Kidney glomerular epithelial cell (primary cell): ENCODE measurements at regions not wholly inside any gene's neighbourhood (a gene's known extent, or its start where the extent isn't known, plus 50 kb on each side); places are given as distances from the start of the nearest gene placed in this dataset.
A peak's percentile ranks its signal among the peaks of the same experiment; 100 is the strongest.

Experiments
- DNase-seq: peaks from one replicate; lab custom pipeline; 2025; lab: John Stamatoyannopoulos, UW

DNA sequence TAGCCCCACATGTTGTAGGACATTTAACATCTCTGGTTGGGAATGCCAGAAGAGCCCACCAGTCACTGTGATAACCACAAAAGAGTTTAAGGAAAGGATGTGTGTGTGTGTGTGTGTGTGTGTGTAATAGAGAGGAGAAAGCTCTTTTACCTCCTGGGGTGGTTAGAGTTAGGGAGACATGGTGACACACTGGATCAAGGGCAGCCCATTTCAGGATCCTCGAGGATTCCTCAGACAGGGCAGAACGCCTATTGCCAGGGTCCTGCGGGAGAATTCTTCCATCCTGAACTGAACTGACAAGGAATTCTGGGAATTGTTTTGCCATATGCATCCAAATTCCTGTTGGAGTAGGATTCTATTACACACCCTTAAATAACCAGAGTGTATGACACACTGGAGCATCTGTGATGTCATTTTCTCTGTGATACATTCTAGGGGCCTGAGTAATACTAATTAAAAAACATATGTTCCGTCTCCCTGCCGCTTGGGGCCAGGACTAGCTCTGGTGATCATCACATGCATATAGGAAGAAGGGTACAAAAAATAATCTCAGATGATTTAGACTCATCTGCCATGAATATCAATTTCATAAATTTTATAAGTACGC lies 156.4 kb upstream of the MMADHC start:
- DNase-seq = peak; percentile 24

DNA sequence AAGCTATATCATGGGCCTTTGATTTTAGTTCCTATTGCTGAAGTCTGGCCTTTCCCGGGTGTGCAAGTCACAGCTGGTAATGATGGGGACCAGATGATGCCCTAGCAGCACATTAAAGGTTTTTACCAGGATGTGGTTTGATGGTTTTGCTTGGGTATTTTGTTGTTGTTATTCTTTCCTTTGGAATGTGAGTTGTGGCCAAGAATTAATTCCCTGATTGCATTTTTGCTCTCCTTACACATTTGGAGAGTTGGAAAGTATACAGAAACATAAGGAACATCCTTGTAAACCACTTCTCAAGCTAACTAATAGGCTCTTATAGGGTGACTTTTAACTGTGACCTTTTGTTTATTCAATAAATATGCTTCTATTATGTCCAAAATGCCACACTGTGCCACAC lies 154.1 kb upstream of the MMADHC start:
- peak; percentile 79 for DNase-seq

DNA sequence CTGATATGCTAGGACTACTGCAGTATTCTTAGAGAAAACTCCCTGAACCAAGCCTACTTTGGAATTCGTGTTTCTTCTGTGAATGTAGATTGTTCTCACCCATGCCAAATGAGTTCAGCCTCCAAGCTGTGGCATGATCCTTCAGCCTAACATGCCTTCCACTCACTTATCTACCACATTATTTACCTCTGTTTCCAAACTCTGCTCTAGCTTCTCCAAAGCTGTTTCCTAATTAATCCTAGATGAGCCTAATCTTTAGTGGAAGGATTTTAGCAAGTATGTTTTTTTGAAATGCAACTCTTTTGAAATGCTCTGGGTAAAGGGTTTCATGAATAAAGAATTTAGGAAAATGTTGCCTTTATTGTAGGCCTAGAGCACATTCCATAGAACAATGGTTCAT lies 152.9 kb upstream of the MMADHC start:
- no peak for DNase-seq

DNA sequence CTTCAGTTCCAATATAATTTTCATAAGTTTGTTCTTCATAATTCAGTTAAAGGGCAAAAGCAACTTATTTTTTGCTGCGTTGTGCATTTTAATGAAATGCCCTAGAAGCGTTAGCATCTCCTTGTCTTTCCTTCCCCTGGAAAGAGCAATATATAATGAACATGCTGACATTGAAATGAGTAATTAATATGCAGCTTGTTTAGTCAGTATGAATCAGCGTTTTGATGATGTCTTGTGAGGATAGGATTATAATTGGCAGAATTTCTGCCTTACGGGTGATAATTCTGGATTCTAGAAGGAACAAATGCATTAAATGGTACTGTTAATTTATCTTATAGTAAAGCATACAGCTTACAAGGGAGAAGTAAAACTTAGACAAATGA lies 152.3 kb upstream of the MMADHC start:
- no peak for DNase-seq

DNA sequence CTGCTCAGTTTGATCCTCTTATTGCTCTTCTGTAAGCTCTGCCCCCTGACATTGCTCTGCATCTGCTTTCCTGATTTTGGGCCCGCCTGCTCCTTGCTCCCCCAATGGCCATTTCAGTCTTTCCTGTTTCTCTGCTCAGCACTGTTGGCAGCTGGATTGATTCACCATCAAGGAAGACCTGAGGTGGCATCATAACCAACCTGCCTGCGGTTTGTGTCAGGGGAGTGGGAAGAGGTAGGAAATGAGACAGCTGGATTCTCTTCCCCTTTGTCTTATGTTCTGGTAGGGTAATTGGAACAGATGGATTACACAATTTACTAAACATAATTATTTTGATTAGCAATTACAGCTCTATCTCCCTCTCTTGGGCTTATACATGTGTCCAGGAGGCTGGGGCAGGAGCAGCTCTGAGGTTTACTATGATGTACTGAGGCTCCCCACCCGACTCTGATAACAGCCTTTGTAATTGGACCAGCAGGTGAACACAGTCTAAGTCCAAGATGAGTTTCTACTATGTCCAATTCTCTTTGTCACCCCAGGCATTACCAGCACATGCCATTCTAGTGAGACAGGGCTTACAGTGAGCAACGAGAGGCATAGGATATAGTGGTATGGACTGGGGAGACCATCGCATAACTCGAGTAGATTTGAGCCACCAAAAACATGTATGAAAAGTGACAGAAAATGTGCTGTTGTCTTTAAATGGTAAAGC lies 151.8 kb upstream of the MMADHC start:
- no peak for DNase-seq

DNA sequence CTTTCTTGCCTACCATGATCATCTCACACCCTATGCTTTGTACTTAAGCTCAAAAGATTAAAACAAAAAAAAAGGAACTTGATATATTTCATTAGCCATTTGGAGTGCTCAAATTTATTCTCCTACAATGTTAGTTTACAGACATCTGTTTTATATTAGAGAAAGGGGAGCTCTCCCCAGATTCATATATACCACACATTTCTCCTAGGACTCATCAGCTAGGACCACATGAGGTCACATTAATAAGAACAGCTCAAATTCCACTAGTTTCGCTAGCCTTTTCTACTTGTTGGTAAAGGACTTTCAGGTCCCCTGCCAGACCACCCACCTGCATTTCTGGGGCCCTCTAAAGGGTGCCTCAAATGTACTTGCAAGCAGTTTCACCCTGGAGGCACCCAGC lies 151.2 kb upstream of the MMADHC start:
- DNase-seq = no peak

DNA sequence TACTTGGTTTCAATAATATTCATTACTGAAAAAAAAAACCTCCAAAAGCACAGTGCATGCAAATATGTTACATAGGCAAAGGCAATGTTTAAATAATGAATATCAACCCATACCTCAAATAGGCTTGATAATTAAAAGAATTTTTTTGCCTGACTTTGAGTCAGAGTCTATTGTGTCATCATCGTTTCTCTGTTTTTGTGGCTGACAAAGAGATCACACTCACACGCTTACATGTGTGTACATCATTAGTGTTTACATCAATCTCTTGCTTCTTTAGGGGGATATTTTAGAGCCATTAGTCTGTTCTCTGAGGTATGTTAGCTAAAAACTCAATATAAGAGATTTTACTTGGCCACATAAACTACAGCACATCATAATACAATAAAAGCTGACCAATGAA lies 150.3 kb upstream of the MMADHC start:
- no peak for DNase-seq

DNA sequence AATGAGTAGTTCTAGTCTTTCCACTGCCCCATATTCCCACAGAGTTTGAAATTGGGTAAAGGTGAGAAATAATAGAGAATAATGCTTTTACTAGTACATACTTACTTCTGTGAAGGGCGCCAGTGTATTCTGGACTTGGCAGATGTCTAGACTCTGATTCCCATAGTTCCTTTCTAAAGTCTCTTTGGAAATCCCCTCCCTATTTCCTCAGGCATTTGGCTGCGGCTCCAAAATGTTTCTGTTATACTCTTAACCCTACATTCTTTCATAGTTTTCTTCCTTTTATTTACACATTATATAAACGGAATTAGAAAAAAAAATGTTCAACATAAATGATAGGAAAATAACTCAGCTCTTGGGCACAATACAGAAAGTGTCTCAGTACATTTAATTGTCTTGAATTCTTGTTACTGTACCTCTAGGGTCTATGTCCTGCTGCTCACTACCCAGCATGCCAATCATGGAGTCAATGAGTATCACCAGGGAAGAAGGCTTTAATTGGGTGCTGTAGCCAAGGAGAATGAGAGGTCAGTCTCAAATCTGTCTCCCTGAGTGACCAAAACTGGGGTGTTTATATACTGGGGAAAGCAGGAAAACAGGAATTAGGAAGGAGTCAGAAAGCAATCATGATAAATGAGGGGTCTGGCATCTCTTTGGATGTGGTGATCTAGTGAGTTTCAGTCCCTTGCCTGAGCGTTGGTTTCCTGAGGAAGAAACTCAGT lies 147.8 kb upstream of the MMADHC start:
- DNase-seq = no peak

DNA sequence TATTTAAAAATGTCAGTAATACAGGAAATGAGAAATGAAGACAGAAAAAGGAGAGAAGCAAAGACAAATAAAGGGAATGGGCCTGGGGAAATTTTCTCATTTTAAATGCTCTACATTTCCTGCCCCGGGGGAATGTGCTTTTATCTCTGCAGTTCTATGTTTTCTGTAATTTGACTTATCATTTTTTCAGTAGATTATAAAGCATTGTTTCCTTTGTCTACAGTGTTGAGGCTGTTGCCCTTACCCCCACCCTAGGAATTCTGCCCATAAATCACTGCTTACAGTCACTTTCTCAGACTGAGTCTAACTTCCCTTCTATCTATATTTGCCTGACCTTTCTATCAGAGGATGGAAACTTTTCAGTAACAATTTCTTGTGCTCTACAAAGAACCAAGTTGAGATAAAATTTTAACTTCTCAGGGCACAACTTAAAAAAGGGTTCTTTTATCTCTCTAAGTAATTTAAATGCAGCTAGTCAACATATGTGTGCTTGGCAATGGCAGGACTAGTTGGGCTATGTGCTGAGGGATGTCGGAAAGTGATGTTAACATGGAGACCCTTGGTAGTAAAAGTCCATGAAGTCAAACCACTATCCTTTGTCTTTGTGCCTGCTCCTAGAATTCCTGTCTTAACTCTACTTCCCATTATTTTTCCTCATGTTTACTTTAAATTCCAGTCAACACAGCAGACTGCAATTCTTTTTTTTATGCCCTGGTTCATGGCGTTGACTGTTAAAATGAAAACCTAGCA lies 146.5 kb upstream of the MMADHC start:
- DNase-seq = peak; percentile 75

DNA sequence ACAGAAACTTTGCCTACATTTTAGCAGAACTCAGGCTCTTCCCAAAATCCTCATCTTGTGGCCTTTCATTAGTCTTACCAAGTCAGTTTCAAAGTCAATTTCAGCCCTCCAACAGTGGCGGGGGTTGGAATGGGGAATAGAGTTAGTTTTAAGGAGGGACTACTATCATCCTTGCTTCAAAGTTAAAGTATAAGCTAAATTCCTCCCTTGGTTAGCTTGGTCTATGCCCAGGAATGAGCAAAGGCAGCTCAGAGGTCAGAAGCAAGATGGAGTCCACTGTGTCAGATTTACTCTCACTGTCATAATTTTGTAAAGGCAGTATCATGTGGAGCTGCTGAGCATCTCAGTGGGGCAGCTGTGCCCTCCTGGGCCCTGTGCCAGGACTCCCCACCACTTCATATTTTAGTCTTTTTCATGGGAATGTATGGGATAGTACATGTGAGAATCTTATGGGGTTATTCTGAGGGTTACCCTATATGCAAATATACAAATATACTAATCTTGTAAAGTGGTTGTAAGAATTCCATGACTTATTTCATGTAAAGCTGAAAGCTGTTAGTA lies 145.2 kb upstream of the MMADHC start:
- no peak for DNase-seq

DNA sequence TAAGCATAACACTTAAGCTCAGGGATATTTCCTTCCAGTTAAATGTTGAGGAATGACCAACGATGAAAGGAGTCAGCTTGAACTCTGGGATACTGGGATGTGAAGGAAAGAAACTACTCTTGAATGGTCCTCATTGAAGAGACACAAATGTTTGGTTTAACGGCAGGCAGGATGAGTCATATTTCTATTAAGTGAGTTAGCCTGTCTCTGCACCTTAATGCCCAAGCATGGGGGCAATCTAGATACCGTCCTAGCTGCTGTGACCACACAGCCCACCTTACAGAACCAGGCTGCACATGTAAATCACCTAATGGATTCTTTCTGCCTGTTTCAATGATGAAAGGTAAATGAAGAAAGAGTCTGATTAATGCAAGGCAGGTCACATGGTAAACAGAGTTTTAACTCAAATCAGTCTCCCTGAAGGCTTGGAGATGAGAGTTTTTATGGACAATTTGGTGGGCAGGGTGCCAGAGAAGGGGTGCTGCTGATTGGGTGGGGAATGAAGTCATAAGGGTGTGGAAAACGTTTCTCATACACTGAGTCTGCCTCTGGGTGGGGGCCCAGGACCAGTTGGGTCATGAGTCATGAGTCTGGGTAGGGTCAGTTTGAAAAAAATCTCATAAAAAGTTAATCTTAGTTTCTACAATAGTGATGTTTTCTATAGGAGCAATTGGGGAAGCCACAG lies 144.6 kb upstream of the MMADHC start:
- peak; percentile 38 for DNase-seq

DNA sequence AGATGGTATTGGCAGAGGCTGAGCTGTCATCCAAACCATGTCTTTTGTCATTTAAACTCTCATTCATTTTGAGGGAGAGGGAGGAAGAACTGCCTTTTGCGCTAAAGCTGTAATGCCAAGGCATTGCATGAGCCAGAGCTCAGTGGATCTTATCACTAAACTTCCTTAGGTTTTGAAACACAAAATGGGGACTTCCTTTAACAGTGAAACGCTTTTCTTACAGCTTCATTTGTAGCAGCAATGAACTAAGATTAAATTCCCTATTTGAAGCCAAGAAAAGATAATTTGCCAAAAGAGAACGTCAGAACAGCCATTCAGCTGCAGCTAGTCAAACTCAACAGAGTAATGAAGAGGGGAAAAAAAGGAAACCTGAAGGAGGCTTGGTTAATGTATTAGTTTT lies 143.5 kb upstream of the MMADHC start:
- DNase-seq = no peak

DNA sequence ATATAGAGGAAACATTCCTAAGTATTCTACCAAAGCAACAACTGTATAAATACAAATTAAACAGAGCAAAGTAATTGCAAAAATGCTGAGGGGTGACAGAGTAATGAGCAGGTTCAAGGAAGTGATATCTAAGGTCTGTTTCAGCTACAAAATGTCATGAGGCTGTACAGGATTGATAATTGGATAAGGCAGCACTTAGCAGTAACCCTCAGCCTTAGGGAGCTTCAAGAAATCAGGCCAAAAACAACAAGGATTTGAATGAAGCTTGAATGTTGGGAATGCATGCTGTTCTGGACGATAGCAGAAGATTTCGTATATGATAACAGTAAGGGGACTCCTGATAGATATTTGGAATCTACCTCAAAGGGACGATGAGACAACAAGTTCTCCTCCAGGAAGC lies 142.0 kb upstream of the MMADHC start:
- no peak for DNase-seq

DNA sequence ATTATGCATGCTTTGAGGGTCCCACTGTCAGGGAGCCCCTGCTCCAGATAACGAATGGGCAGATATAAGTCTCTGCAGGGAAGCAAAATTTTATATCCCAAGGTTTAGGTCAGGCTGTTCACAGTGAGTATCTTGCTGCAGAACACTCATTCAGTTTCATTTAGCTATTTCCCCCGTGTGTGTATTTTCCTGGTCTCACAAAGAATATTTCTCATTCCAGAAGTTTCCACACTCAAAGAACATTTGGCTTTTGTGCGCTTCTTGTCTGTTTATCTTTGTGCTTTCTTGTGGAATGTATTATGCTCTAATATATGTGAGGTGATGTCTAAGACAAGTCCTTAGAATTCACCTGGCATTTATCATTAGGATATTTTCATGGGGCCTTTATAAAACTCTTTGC lies 140.4 kb upstream of the MMADHC start:
- DNase-seq = no peak

DNA sequence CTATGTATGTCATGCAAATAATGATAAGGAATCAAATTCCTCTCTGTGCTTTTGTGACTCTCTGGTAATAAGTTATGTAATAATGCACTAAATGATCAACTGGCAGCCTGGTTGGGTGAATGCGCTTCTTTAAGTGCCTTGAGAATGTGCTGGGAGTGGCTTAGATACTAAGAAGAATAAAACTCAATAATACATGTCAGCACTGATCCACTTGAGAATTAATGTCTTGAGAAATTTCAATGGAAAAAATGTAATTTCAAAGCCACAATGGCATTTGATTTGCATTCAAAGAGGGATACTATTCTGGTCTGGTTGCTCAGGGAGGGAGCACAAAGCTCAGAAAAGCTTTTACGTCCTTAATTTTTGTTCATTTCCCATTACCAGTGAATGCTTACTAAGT lies 137.7 kb upstream of the MMADHC start:
- no peak for DNase-seq

DNA sequence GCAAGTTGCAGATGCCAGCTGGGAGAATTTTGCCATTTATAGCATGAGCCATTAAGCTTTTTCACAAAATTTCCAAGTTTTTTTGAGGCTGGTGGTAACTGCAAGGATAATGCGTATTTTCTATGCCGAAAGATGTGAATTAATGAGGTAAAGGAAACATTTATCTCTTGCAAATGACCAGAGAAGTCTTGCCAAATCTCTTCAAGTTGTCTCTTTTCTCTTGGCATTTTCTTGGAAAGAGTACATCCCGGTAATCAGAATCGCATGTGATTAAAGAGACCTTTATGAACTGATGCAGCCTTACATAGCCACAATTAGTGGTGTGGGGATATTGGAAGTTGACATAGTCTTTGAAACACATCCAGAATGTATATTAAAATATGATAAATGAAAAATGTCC lies 136.5 kb upstream of the MMADHC start:
- no peak for DNase-seq

DNA sequence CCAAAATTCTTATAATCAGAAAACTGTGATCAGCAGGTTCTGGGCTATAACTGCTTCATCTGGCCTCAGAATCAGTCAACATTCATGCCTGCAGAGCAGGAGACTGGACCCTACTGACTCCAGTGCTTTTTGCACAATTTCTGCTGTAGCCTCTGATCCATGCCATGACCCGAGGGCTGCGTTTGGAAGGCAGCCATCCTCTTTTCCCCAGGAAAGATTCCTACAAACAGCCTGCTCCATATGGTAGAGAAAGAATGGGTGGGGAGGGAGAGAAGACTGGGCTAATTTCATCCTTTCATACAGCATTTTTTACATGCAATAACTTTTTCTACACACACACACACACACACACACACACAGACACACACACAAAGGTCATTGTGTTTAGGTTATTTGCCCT lies 133.0 kb upstream of the MMADHC start:
- no peak for DNase-seq

DNA sequence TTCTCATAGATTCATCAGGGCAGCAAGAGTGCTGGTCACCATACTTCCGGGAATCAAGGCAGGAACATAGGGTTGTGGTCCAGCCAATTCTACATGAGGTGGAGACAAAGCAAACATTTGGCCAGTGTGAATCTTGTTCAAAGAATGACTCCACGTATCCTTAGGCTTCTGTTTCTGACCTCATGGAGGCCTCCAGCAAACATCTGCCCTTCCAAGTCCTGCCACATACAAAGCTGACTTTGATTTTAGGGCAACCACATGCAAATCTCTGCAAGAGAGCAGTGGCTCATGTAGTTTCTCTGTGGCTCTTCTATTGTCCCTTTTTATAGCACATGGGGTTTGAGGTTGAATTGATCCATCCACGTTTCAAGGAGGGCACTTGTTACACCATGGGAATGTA lies 132.1 kb upstream of the MMADHC start:
- DNase-seq = no peak

DNA sequence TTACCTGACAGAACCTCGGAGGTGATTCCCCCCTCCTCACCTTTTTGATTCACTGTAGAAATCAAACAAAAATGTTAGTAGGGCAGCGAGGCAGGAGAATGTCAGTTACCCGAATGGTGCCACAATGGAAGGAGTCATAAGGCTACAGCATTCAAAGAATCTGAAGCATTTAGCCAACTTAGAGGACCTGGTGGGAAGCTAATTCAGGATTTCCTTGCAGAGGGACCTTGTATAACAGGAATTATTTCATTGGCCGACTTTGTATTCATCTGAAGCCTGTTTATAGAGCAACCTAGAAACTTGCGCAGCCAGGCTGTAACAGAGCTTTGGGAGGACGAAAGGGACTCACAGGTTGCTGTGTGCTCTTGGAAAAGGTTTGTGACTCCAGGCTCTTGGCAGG lies 129.1 kb upstream of the MMADHC start:
- DNase-seq = no peak

DNA sequence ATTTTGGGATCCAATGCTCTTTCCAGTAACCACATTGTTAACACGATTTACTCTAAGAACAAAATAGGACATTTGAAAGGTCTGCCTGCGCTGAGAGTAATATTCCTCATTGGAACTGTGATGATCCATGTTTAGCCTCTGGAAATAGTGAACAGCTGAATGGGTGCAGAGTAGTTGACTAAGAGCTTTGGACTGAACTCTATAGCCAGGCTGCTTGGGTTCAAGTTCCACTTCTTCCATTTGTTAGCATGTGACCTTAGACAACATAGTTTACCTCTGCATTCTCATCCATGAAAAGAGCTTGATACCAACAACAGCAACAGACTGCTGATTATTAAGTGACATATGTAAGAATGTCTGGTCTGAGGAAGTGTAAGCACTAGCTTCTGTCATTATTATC lies 128.3 kb upstream of the MMADHC start:
- DNase-seq = no peak

DNA sequence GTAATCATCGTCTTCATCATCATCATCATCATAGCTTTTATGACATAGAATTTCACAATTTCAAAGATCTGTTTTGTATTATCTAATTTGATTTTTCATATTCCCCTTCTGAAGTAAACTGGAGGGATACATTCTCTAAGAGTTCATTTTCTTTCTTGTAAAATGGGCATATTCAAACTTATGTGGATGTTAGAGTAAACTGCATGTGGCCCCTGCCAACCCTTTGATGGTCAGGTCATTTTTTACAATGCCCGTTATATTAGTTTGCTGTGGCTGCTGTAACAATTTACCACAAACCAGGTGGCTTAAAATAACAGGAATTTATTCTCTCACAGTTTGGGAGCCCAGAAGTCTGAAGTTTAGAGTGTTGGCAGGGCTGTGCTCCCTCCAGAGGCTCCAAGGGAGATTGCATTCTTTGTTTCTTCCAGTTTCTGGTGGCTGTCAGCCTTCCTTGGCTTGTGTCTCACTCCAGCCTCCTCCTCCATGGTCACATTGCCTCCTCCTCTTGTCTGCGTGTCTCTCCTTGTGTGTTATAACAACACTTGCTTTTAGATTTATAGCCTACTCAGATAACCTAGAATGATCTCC lies 127.5 kb upstream of the MMADHC start:
- DNase-seq = peak; percentile 20
